ENCODE measurements at regions not wholly inside any gene's neighbourhood (a gene's known extent, or its start where the extent isn't known, plus 50 kb on each side); places are given as distances from the start of the nearest gene placed in this dataset.
A peak's percentile ranks its signal among the peaks of the same experiment; 100 is the strongest.

DNA sequence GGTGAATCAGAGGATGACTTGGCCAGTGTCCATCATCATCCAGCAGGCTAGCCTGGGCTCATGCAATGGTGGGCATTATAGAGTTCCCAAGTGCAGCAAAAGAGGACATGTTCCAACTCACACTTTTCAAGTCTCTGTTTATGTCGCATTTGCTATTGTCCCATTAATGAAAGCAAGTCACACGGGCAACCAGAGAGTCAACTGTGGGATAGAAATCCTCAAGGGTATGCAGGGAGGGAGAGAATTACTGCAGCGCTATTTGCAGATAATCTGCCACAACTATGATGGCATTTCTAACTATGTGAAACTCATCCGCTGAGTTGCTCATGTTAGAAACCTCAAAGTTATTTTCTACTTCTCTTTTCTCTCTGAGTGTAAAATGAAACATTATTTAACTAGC is 78.5 kb upstream of the TAB3 start:
- no peak overlapping the region for H4K91ac ChIP-seq (ENCODE audit: low read length)
- H3K23ac ChIP-seq (ENCODE audit: low read length in 2 of 2) = no peak overlapping the region
- no peak overlapping the region for H3K4ac ChIP-seq (ENCODE audit: low read depth in 1 of 2, low read length in 2 of 2)
- H3K4me1 ChIP-seq (ENCODE audit: control insufficient read depth, insufficient read depth, low read depth, low read length) = no peaks in the 10 kb centered on the region
- no peaks in the 10 kb centered on the region for H3K36me3 ChIP-seq (ENCODE audit: control insufficient read depth in 1 of 2, insufficient read depth in 2 of 2, low read depth in 1 of 2, low read length in 2 of 2)
- no peak overlapping the region for H2AK5ac ChIP-seq (ENCODE audit: low read length, severe bottlenecking)
- H3K9ac ChIP-seq (ENCODE audit: low read length) = no peak overlapping the region
- H2AFZ ChIP-seq (ENCODE audit: low read depth, low read length) = no peak overlapping the region
- H3K27ac ChIP-seq (ENCODE audit: low read length, poor library complexity, severe bottlenecking) = no peak overlapping the region
- H3K4me3 ChIP-seq (ENCODE audit: insufficient read depth in 1 of 2, low read depth in 1 of 2, low read length in 2 of 2) = no peak overlapping the region
- no peak overlapping the region for H2BK5ac ChIP-seq (ENCODE audit: low read depth, low read length, poor library complexity, severe bottlenecking)
- no peak overlapping the region for H2BK15ac ChIP-seq (ENCODE audit: low read depth, poor library complexity, severe bottlenecking)
- no peak overlapping the region for H3K4me2 ChIP-seq (ENCODE audit: low read length, poor library complexity, severe bottlenecking)
- WGBS = 97% methylated on average over 3 of the region's 4 CpGs
- H3K27me3 ChIP-seq (ENCODE audit: control insufficient read depth in 1 of 2, insufficient read depth in 1 of 2, low read length in 2 of 2) = peaks cover 0 to 6% of the 10 kb centered on the region in 2 experiments
- H3K18ac ChIP-seq (ENCODE audit: low read depth in 1 of 2, low read length in 2 of 2) = no peak overlapping the region
- no peaks in the 10 kb centered on the region for H3K79me1 ChIP-seq (replicated peaks; ENCODE audit: low read length, poor library complexity, severe bottlenecking)
- no peak overlapping the region for H4K8ac ChIP-seq (ENCODE audit: low read length)
- H3K9me3 ChIP-seq (ENCODE audit: control insufficient read depth, low read length) = no peaks in the 10 kb centered on the region
- no peak overlapping the region for H3K14ac ChIP-seq (ENCODE audit: low read length in 2 of 2)
- no peak for DNase-seq
- no peak overlapping the region for H2BK12ac ChIP-seq (ENCODE audit: low read length in 2 of 2)
- H2BK120ac ChIP-seq (ENCODE audit: low read depth, low read length) = no peak overlapping the region

DNA sequence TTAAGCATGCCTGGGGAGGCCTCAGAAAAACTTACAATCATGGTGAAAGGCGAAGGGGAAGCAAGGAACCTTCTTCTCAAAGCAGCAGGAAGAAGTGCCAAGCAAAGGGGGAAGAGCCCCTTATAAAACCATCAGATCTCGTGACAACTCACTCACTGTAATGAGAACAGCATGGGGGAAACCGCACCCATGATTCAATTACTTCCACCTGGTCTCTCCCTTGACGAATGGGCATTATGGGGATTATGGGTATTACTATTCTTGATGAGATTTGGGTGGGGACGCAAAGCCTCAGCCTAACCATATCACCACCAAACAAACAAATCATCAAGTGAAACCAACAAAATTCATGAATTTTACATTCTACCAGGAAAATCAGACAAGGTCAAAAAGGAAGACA is 76.7 kb upstream of the TAB3 start:
- H3K27me3 ChIP-seq (ENCODE audit: control insufficient read depth in 1 of 2, insufficient read depth in 1 of 2, low read length in 2 of 2) = peaks cover 0 to 6% of the 10 kb centered on the region in 2 experiments
- H3K36me3 ChIP-seq (ENCODE audit: control insufficient read depth in 1 of 2, insufficient read depth in 2 of 2, low read depth in 1 of 2, low read length in 2 of 2) = no peaks in the 10 kb centered on the region
- DNase-seq = no peak
- H3K4me1 ChIP-seq (ENCODE audit: control insufficient read depth, insufficient read depth, low read depth, low read length) = no peaks in the 10 kb centered on the region
- no peak overlapping the region for H2BK120ac ChIP-seq (ENCODE audit: low read depth, low read length)
- H2BK15ac ChIP-seq (ENCODE audit: low read depth, poor library complexity, severe bottlenecking) = no peak overlapping the region
- no peak overlapping the region for H2BK12ac ChIP-seq (ENCODE audit: low read length in 2 of 2)
- no peak overlapping the region for H4K91ac ChIP-seq (ENCODE audit: low read length)
- H4K8ac ChIP-seq (ENCODE audit: low read length) = no peak overlapping the region
- H3K9ac ChIP-seq (ENCODE audit: low read length) = no peak overlapping the region
- H2AFZ ChIP-seq (ENCODE audit: low read depth, low read length) = no peak overlapping the region
- H3K23ac ChIP-seq (ENCODE audit: low read length in 2 of 2) = no peak overlapping the region
- no peaks in the 10 kb centered on the region for H3K79me1 ChIP-seq (replicated peaks; ENCODE audit: low read length, poor library complexity, severe bottlenecking)
- no peaks in the 10 kb centered on the region for H3K9me3 ChIP-seq (ENCODE audit: control insufficient read depth, low read length)
- H3K14ac ChIP-seq (ENCODE audit: low read length in 2 of 2) = no peak overlapping the region
- H3K27ac ChIP-seq (ENCODE audit: low read length, poor library complexity, severe bottlenecking) = no peak overlapping the region
- no peak overlapping the region for H2AK5ac ChIP-seq (ENCODE audit: low read length, severe bottlenecking)
- no peak overlapping the region for H3K18ac ChIP-seq (ENCODE audit: low read depth in 1 of 2, low read length in 2 of 2)
- H3K4me3 ChIP-seq (ENCODE audit: insufficient read depth in 1 of 2, low read depth in 1 of 2, low read length in 2 of 2) = no peak overlapping the region
- no peak overlapping the region for H3K4me2 ChIP-seq (ENCODE audit: low read length, poor library complexity, severe bottlenecking)
- H2BK5ac ChIP-seq (ENCODE audit: low read depth, low read length, poor library complexity, severe bottlenecking) = no peak overlapping the region
- no peak overlapping the region for H3K4ac ChIP-seq (ENCODE audit: low read depth in 1 of 2, low read length in 2 of 2)
- WGBS = 91% methylated on average over 1 of the region's 5 CpGs

DNA sequence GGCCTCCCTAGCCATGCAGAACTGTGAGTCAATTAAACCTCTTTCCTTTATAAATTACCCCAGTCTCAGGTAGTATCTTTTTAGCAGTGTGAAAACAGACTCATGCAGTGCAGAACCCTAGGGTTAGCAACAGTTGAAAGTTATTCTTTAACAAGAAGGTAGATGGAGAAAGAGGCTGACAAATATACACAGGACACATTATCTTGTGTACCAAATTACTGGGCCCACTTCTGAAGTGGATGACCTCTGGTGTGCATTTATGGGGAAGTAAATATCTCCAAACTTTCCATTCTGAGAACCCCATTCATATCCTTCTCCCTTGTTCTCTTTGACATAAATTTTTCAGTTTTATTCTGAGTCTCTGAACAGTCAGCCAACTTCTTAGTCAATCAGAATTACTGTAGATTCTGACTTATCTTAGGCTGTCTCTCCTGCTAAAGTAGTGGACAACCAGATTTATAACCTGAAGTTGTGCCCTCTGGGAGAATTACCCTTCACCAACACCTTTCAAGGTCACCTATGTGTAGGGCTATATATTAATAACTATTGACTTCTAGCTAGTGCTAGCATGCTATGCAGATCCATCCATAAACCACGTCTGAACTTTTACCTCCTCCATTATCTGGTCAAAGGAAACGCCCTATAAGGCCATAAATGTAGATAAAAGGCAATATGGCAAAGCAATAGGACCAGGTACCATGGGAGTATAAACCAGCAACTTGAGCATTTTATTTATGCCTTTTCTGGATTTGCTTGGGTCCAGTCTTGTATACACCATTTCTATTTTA is 72.5 kb upstream of the TAB3 start:
- no peak overlapping the region for H3K9ac ChIP-seq (ENCODE audit: low read length)
- H3K36me3 ChIP-seq (ENCODE audit: control insufficient read depth in 1 of 2, insufficient read depth in 2 of 2, low read depth in 1 of 2, low read length in 2 of 2) = no peaks in the 10 kb centered on the region
- no peak overlapping the region for H2BK120ac ChIP-seq (ENCODE audit: low read depth, low read length)
- no peak overlapping the region for H3K23ac ChIP-seq (ENCODE audit: low read length in 2 of 2)
- no peak overlapping the region for H4K8ac ChIP-seq (ENCODE audit: low read length)
- no peak overlapping the region for H3K4me3 ChIP-seq (ENCODE audit: insufficient read depth in 1 of 2, low read depth in 1 of 2, low read length in 2 of 2)
- no peak overlapping the region for H2AK5ac ChIP-seq (ENCODE audit: low read length, severe bottlenecking)
- H3K27me3 ChIP-seq (ENCODE audit: control insufficient read depth in 1 of 2, insufficient read depth in 1 of 2, low read length in 2 of 2) = peaks cover 0 to 4% of the 10 kb centered on the region in 2 experiments
- H3K4me2 ChIP-seq (ENCODE audit: low read length, poor library complexity, severe bottlenecking) = no peak overlapping the region
- no peak overlapping the region for H4K91ac ChIP-seq (ENCODE audit: low read length)
- peaks cover 3% of the 10 kb centered on the region for H3K4me1 ChIP-seq (ENCODE audit: control insufficient read depth, insufficient read depth, low read depth, low read length)
- no peak overlapping the region for H3K4ac ChIP-seq (ENCODE audit: low read depth in 1 of 2, low read length in 2 of 2)
- H3K9me3 ChIP-seq (ENCODE audit: control insufficient read depth, low read length) = no peaks in the 10 kb centered on the region
- no peak for DNase-seq
- no peak overlapping the region for H2BK5ac ChIP-seq (ENCODE audit: low read depth, low read length, poor library complexity, severe bottlenecking)
- H3K79me1 ChIP-seq (replicated peaks; ENCODE audit: low read length, poor library complexity, severe bottlenecking) = no peaks in the 10 kb centered on the region
- no peak overlapping the region for H3K18ac ChIP-seq (ENCODE audit: low read depth in 1 of 2, low read length in 2 of 2)
- no peak overlapping the region for H2AFZ ChIP-seq (ENCODE audit: low read depth, low read length)
- no CpG with 5 or more reads among the region's 2 CpGs for WGBS
- H2BK15ac ChIP-seq (ENCODE audit: low read depth, poor library complexity, severe bottlenecking) = no peak overlapping the region
- H2BK12ac ChIP-seq (ENCODE audit: low read length in 2 of 2) = no peak overlapping the region
- no peak overlapping the region for H3K27ac ChIP-seq (ENCODE audit: low read length, poor library complexity, severe bottlenecking)
- no peak overlapping the region for H3K14ac ChIP-seq (ENCODE audit: low read length in 2 of 2)

DNA sequence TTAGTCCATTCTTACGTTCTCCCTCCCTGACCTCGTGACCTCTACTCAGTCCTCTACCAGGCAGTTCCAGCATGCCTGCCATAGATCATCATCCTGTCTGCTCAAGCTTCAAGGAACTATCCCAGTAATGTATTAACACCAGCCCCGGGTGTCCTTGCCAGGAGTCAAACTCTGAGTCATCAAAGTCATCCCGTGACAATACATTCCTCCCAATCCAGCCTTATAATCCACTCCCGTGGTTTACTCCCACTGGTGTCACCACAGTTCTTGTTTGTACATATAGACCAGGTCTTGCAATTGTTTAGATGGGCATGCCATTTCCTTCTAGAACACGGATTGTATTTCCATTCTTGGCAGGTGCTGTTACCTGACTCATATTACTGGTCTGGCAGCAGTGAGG is 68.7 kb upstream of the TAB3 start:
- Histone ChIP-seq H2AFZ (ENCODE audit: low read depth, low read length) (no peak overlapping the region), H3K4me1 (ENCODE audit: control insufficient read depth, insufficient read depth, low read depth, low read length) (peaks cover 3% of the 10 kb centered on the region), H4K91ac (ENCODE audit: low read length) (no peak overlapping the region), H2AK5ac (ENCODE audit: low read length, severe bottlenecking) (no peak overlapping the region), H3K36me3 (ENCODE audit: control insufficient read depth in 1 of 2, insufficient read depth in 2 of 2, low read depth in 1 of 2, low read length in 2 of 2) (no peaks in the 10 kb centered on the region), H3K4me3 (ENCODE audit: insufficient read depth in 1 of 2, low read depth in 1 of 2, low read length in 2 of 2) (no peak overlapping the region), H2BK12ac (ENCODE audit: low read length in 2 of 2) (no peak overlapping the region), H3K4ac (ENCODE audit: low read depth in 1 of 2, low read length in 2 of 2) (no peak overlapping the region), H4K8ac (ENCODE audit: low read length) (no peak overlapping the region), H3K27ac (ENCODE audit: low read length, poor library complexity, severe bottlenecking) (no peak overlapping the region), H3K18ac (ENCODE audit: low read depth in 1 of 2, low read length in 2 of 2) (no peak overlapping the region), H2BK120ac (ENCODE audit: low read depth, low read length) (no peak overlapping the region), H3K23ac (ENCODE audit: low read length in 2 of 2) (no peak overlapping the region), H3K14ac (ENCODE audit: low read length in 2 of 2) (no peak overlapping the region), H2BK5ac (ENCODE audit: low read depth, low read length, poor library complexity, severe bottlenecking) (no peak overlapping the region), H3K9me3 (ENCODE audit: control insufficient read depth, low read length) (no peaks in the 10 kb centered on the region), H3K27me3 (ENCODE audit: control insufficient read depth in 1 of 2, insufficient read depth in 1 of 2, low read length in 2 of 2) (peaks cover 0 to 4% of the 10 kb centered on the region in 2 experiments), H3K4me2 (ENCODE audit: low read length, poor library complexity, severe bottlenecking) (no peak overlapping the region), H3K79me1 (replicated peaks; ENCODE audit: low read length, poor library complexity, severe bottlenecking) (no peaks in the 10 kb centered on the region), H2BK15ac (ENCODE audit: low read depth, poor library complexity, severe bottlenecking) (no peak overlapping the region), H3K9ac (ENCODE audit: low read length) (no peak overlapping the region)
- peak; percentile 46 for DNase-seq
- 39% methylated on average over 4 of the region's 6 CpGs for WGBS
